ENCODE measurements at regions not wholly inside any gene's neighbourhood (a gene's known extent, or its start where the extent isn't known, plus 50 kb on each side); places are given as distances from the start of the nearest gene placed in this dataset.

DNA sequence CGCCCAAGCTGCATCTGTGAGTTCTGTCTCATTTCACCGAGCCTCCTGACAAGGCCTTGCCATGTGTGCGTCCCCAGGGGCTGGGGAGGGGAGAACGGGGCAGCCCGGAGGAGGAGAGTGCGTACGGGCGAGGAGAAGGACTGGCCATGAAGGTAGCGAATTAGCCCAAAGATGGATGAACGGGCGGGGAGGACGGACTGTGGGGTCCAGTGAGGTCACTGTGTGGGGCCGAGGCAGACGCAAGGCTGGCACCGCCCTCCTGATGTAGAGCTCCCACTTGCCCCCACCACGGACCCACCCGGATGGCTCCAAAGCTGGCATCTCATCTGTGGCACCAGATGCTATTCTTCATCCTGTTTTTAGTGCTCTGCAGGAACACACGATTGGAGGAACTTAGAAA is 330.4 kb downstream of the AJAP1 start:
- TF ChIP-seq, protein P1, sequence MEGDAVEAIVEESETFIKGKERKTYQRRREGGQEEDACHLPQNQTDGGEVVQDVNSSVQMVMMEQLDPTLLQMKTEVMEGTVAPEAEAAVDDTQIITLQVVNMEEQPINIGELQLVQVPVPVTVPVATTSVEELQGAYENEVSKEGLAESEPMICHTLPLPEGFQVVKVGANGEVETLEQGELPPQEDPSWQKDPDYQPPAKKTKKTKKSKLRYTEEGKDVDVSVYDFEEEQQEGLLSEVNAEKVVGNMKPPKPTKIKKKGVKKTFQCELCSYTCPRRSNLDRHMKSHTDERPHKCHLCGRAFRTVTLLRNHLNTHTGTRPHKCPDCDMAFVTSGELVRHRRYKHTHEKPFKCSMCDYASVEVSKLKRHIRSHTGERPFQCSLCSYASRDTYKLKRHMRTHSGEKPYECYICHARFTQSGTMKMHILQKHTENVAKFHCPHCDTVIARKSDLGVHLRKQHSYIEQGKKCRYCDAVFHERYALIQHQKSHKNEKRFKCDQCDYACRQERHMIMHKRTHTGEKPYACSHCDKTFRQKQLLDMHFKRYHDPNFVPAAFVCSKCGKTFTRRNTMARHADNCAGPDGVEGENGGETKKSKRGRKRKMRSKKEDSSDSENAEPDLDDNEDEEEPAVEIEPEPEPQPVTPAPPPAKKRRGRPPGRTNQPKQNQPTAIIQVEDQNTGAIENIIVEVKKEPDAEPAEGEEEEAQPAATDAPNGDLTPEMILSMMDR (IDR thresholded peaks at IDR 0.05), result no peak
- TF ChIP-seq POLR2A (IDR thresholded peaks at IDR 0.05), result no peak

Measured in heart left ventricle (tissue), 13 donors.